Panc1 (cell line): ENCODE measurements at regions not wholly inside any gene's neighbourhood (a gene's known extent, or its start where the extent isn't known, plus 50 kb on each side); places are given as distances from the start of the nearest gene placed in this dataset.

ENCODE experiments used
- ATAC-seq: fragments of 200-7000 bp; cut with Tn5 transposase; 2 replicates; pipeline ENCODE4 v1.9.1; 2020; ENCODE audit warnings: mild to moderate bottlenecking, moderate library complexity
- BruUV-seq: library from RNA; stranded (reverse); fragments of 400-500 nt; replicated peaks from 2 replicates; lab custom pipeline; 2021; lab: Mats Ljungman, UMichigan
- CTCF ChIA-PET: fragments of 300-600 bp; sonication (Branson Sonifier 250); formaldehyde crosslinking; loops from one replicate; lab custom pipeline; 2022; ENCODE audit warnings: antibody characterized with exemption; lab: Charles Lee
- POLR2A ChIA-PET: fragments of 300-600 bp; sonication (Branson Sonifier 250); formaldehyde crosslinking; loops from one replicate; lab custom pipeline; 2022; ENCODE audit warnings: antibody characterized with exemption; lab: Charles Lee
- DNase-seq: peaks from one replicate; pipeline ENCODE4 v3.0.0-alpha.2; 2010; ENCODE audit warnings: low read depth, low spot score
- H3K27ac ChIP-seq: 2 replicates; pipeline ENCODE4 v1.5.1; 2011; ENCODE audit warnings: mild to moderate bottlenecking, low read length, inconsistent platforms
- H3K27me3 ChIP-seq: fragments of 200-500 bp; sonication (Bioruptor generic); 2 replicates; pipeline ENCODE4 v1.6.0; 2014; ENCODE audit warnings: low read length, inconsistent platforms; ENCODE audit not compliant: control insufficient read depth, insufficient read depth
- H3K36me3 ChIP-seq: fragments of 200-500 bp; sonication (Bioruptor generic); 2 replicates; pipeline ENCODE4 v1.5.1; 2014; ENCODE audit warnings: inconsistent platforms, mild to moderate bottlenecking, low read length, moderate library complexity; ENCODE audit not compliant: control insufficient read depth, insufficient read depth
- H3K4me1 ChIP-seq: 2 replicates; pipeline ENCODE4 v1.5.1; 2011; ENCODE audit warnings: inconsistent platforms, mild to moderate bottlenecking, low read length, moderate library complexity; ENCODE audit not compliant: control insufficient read depth, insufficient read depth
- H3K4me3 ChIP-seq, 2 experiments: 2 replicates each; pipeline ENCODE4 v1.5.1; 2011 to 2012; ENCODE audit warnings: low read depth in 2 of 2, low read length in 2 of 2, mild to moderate bottlenecking in 2 of 2, inconsistent platforms in 1 of 2, moderate library complexity in 1 of 2
- H3K9me3 ChIP-seq: fragments of 200-500 bp; sonication (Bioruptor generic); 2 replicates; pipeline ENCODE4 v1.5.1; 2014; ENCODE audit warnings: low read depth, mild to moderate bottlenecking, inconsistent platforms, low read length, moderate library complexity; ENCODE audit not compliant: control insufficient read depth, insufficient read depth
- POLR2AphosphoS5 ChIP-seq: IDR thresholded peaks from 2 replicates; pipeline ENCODE4 v1.6.1; 2012; ENCODE audit warnings: mild to moderate bottlenecking, low read depth, low read length, moderate library complexity
- SIN3A ChIP-seq: IDR thresholded peaks from 2 replicates; pipeline ENCODE4 v1.6.1; 2012; ENCODE audit warnings: low read depth, mild to moderate bottlenecking, low read length, moderate library complexity, borderline replicate concordance; ENCODE audit not compliant: insufficient read depth
- TCF7L2 ChIP-seq: IDR thresholded peaks from 2 replicates; pipeline ENCODE4 v1.6.1; 2011; ENCODE audit warnings: mild to moderate bottlenecking, low read depth, low read length, inconsistent platforms
- in situ Hi-C: cut with HindIII; loops from 2 replicates; pipeline ENCODE4 v1.10.0; 2016; ENCODE audit warnings: low sequenced_read_pairs, low pct_unique_long_range_greater_than_20kb
- intact Hi-C: fragments of 100-400 bp; cut with micrococcal nuclease; formaldehyde crosslinking; loops from one replicate; pipeline ENCODE4 v1.10.0; 2022; ENCODE audit not compliant: unreplicated experiment
- TF ChIP-seq, protein P1 (sequence below): fragments of 450-650 bp; IDR thresholded peaks from 2 replicates; pipeline ENCODE4 v1.5.1; 2017; ENCODE audit warnings: mild to moderate bottlenecking
- TF ChIP-seq, protein P2 (sequence below), 2 experiments: IDR thresholded peaks; 2 replicates each; pipeline ENCODE4 v1.6.1; 2011 to 2012; ENCODE audit warnings: low read depth in 2 of 2, control low read depth in 1 of 2, low read length in 1 of 2, mild to moderate bottlenecking in 1 of 2, moderate library complexity in 1 of 2; ENCODE audit not compliant: insufficient read depth in 1 of 2

DNA sequence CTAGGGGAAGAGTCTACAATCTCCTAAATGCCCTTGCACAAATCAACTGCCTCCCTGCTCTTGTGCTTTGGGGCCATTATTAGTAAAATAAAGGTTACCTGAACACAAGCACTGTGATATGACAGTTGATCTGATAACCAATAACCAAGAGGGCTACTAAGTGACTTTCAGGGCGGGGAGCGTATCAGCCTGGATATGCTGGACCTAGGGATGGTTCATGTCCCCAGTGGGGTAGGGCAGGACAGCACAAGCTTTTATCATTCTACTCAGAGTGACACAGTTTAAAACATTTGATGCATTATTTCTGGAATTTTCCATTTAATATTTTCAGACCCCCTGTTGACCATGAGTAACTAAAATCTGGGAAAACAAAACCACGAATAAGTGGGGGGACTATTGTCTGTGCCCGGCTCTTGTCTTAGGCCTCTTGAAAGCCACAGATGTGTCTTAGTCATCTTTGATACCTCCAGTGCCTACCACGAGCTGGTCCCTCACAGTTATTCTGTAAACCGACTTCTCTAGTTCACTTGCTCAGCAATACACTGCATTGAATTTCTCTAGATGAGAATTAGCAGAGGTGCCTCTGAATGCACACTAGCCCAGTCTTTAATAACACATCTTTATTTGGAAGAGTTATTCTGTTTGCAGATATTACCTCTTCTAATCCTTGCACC, 94.6 kb upstream of the DHX40 start:
- POLR2A ChIA-PET: interaction anchor here (0.6 kb wide), 1 partner anchor 148 kb away, joined by 5 read pairs; no protein-coding TSS in a partner anchor
- intact Hi-C loops: no loop called here
- no peaks in the 10 kb centered on the region for H3K9me3 ChIP-seq
- no peak overlapping the region for H3K27ac ChIP-seq
- ATAC-seq (no peak), DNase-seq (no peak)
- TF ChIP-seq POLR2AphosphoS5 (no peak), SIN3A (no peak)
- TF ChIP-seq, protein P1, sequence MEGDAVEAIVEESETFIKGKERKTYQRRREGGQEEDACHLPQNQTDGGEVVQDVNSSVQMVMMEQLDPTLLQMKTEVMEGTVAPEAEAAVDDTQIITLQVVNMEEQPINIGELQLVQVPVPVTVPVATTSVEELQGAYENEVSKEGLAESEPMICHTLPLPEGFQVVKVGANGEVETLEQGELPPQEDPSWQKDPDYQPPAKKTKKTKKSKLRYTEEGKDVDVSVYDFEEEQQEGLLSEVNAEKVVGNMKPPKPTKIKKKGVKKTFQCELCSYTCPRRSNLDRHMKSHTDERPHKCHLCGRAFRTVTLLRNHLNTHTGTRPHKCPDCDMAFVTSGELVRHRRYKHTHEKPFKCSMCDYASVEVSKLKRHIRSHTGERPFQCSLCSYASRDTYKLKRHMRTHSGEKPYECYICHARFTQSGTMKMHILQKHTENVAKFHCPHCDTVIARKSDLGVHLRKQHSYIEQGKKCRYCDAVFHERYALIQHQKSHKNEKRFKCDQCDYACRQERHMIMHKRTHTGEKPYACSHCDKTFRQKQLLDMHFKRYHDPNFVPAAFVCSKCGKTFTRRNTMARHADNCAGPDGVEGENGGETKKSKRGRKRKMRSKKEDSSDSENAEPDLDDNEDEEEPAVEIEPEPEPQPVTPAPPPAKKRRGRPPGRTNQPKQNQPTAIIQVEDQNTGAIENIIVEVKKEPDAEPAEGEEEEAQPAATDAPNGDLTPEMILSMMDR: no peak
- in situ Hi-C loops: no loop called here
- CTCF ChIA-PET: interaction anchor here (0.6 kb wide), 1 partner anchor 97 kb away, joined by 5 read pairs; no protein-coding TSS in a partner anchor
- no peaks in the 10 kb centered on the region for H3K27me3 ChIP-seq
- no peaks in the 10 kb centered on the region for H3K36me3 ChIP-seq
- no peaks in the 10 kb centered on the region for H3K4me1 ChIP-seq
- BruUV-seq: no TSS peak
- H3K4me3 ChIP-seq: no peak overlapping the region

- ChIA-PET POLR2A (no interaction called here), CTCF (no interaction called here)
- H3K4me3 ChIP-seq: no peak overlapping the region
Measured at GRCh38 chr17:59476413-59476812, 89.0 kb upstream of the DHX40 start.

More at GRCh38 chr17:59476413-59476812, 89.0 kb upstream of the DHX40 start:
- TF ChIP-seq, protein P1: no peak
- TF ChIP-seq, protein P2, sequence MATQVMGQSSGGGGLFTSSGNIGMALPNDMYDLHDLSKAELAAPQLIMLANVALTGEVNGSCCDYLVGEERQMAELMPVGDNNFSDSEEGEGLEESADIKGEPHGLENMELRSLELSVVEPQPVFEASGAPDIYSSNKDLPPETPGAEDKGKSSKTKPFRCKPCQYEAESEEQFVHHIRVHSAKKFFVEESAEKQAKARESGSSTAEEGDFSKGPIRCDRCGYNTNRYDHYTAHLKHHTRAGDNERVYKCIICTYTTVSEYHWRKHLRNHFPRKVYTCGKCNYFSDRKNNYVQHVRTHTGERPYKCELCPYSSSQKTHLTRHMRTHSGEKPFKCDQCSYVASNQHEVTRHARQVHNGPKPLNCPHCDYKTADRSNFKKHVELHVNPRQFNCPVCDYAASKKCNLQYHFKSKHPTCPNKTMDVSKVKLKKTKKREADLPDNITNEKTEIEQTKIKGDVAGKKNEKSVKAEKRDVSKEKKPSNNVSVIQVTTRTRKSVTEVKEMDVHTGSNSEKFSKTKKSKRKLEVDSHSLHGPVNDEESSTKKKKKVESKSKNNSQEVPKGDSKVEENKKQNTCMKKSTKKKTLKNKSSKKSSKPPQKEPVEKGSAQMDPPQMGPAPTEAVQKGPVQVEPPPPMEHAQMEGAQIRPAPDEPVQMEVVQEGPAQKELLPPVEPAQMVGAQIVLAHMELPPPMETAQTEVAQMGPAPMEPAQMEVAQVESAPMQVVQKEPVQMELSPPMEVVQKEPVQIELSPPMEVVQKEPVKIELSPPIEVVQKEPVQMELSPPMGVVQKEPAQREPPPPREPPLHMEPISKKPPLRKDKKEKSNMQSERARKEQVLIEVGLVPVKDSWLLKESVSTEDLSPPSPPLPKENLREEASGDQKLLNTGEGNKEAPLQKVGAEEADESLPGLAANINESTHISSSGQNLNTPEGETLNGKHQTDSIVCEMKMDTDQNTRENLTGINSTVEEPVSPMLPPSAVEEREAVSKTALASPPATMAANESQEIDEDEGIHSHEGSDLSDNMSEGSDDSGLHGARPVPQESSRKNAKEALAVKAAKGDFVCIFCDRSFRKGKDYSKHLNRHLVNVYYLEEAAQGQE (IDR thresholded peaks at IDR 0.05; ENCODE audit: insufficient read depth in 1 of 2, low read depth in 2 of 2, low read length in 1 of 2): no peak
- TF ChIP-seq POLR2AphosphoS5: no peak
- TF ChIP-seq SIN3A: no peak
- no peak for TF ChIP-seq TCF7L2
- DNase-seq (no peak), ATAC-seq (no peak)
- in situ Hi-C loops (no loop called here), intact Hi-C loops (no loop called here)
- H3K4me1 ChIP-seq: no peaks in the 10 kb centered on the region
- no peaks in the 10 kb centered on the region for H3K9me3 ChIP-seq
- BruUV-seq: no TSS peak
- H3K27me3 ChIP-seq: no peaks in the 10 kb centered on the region
- H3K27ac ChIP-seq: no peak overlapping the region
- H3K36me3 ChIP-seq: no peaks in the 10 kb centered on the region
